ENCODE measurements at regions not wholly inside any gene's neighbourhood (a gene's known extent, or its start where the extent isn't known, plus 50 kb on each side); places are given as distances from the start of the nearest gene placed in this dataset.
A peak's percentile ranks its signal among the peaks of the same experiment; 100 is the strongest.

DNA sequence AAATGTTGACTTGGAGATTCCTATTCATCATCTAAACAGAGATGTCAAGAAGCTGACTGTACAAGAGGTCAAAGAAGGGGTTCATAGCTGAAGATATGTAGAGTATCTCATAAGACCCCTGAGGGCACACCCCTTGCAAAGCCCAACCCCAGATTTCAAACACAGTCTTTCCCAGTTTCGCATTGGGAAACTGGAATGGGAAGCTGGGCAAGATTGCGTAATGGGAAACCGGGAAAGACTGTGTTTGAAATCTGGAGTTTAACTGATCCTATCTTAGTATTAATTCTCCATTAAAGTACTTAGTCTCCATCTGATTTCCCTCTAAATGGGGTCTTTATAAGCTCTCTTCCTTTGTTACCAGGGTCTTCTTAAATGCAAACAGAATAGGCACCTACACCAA lies 99.5 kb downstream of the FAM76B start:
- H3K27ac ChIP-seq = no peak overlapping the region
- TF ChIP-seq, protein P1, sequence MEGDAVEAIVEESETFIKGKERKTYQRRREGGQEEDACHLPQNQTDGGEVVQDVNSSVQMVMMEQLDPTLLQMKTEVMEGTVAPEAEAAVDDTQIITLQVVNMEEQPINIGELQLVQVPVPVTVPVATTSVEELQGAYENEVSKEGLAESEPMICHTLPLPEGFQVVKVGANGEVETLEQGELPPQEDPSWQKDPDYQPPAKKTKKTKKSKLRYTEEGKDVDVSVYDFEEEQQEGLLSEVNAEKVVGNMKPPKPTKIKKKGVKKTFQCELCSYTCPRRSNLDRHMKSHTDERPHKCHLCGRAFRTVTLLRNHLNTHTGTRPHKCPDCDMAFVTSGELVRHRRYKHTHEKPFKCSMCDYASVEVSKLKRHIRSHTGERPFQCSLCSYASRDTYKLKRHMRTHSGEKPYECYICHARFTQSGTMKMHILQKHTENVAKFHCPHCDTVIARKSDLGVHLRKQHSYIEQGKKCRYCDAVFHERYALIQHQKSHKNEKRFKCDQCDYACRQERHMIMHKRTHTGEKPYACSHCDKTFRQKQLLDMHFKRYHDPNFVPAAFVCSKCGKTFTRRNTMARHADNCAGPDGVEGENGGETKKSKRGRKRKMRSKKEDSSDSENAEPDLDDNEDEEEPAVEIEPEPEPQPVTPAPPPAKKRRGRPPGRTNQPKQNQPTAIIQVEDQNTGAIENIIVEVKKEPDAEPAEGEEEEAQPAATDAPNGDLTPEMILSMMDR (conservative IDR thresholded peaks at IDR 0.05) = no peak

DNA sequence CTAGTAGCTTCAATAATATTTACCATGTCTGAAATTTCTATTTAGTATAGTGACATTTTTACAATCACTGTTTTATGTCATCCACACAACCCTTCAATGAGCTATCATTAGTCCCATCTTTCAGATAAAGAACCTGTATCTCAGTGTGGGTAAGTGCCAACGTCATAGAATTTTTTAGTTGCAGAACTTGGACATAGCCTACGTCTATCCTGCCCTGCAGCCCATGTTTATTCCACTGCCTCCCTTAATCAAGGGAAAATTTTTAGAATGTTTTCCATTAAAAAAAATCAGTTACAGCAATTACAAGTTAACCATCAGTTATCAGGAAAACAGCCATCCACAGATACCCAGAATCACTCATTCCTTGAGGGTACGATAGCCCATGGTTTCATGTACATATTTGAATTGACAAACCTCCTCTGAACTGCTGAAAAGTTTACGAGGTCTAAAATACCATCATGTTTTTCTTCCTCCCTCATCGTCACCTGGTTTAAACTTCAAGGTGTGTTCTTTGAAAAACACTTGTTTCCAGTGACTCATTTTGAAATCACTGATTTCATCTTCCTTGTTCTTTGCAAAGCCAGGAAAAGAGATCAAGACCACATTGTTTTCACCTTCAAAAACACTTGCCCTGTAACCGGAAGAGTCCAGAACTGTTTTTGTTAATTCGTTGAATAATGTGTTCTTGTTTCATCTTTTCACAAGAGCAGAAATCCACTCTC lies 100.9 kb downstream of the FAM76B start:
- TF ChIP-seq, protein P1 (conservative IDR thresholded peaks at IDR 0.05) = no peak

DNA sequence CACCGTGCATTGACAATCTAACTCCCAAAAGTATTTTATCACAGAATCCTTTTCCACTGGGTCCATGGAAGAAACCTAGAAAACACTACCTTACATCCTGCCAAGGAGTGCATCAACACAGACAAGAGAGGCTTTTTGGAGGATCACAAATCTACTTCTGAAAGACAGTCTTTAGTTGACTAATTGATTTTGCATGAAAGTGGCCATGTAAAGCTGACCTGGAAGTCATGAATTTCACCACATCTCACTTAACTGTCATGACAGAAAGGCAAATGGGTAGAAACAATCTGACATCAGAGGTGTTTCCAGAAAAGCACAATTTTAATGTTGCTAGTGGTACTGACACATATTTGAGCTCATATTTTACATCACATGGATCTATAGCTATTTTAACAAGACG lies 101.6 kb downstream of the FAM76B start:
- H3K27ac ChIP-seq = peak overlapping the region; percentile 49; the same call in 1 of the 2 replicates
- TF ChIP-seq, protein P1 (conservative IDR thresholded peaks at IDR 0.05) = no peak

More for the DNA sequence above, 100.9 kb downstream of the FAM76B start:
- peak overlapping the region; percentile 49; the same call in 1 of the 2 replicates for H3K27ac ChIP-seq

DNA sequence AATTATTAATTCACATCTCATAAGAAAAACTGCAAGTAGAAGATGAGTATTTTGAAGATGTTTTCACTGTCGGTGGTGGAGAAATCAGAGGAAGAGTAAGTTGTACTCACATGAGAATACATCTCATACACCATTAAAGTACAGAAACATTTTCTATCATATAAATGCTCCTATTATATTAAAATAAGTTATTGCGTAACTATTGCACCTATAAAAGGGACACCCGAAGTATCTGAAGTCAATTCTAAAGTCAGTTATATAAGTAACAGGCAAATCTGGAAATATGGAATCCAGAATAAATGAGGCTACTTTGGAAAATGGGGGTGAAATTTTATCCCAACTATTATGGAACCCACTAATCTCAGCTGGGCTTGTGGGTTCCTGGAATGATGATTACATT lies 103.3 kb downstream of the FAM76B start:
- TF ChIP-seq, protein P1 (conservative IDR thresholded peaks at IDR 0.05) = no peak
- peak overlapping the region; percentile 49; the same call in 1 of the 2 replicates for H3K27ac ChIP-seq

DNA sequence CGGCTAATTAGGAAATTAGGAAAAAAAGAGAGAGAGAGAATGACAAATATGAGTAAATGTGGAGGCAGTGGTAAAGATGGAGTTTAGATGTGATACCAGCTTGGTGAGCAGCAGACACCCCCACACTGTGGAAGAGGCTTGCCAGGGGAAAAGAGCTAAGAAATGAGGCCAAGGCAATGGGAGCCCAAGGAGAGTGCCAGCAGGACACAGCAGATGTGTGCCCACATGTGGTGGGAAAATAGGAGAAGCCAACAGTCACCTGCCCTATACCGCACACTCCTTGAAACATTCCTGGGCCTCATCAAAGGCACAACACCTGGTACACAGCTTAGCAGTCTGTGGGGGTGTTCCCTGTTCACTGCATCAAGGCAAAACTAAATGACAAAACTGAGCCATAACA lies 104.9 kb downstream of the FAM76B start:
- TF ChIP-seq, protein P1 (conservative IDR thresholded peaks at IDR 0.05) = no peak
- no peak overlapping the region for H3K27ac ChIP-seq

DNA sequence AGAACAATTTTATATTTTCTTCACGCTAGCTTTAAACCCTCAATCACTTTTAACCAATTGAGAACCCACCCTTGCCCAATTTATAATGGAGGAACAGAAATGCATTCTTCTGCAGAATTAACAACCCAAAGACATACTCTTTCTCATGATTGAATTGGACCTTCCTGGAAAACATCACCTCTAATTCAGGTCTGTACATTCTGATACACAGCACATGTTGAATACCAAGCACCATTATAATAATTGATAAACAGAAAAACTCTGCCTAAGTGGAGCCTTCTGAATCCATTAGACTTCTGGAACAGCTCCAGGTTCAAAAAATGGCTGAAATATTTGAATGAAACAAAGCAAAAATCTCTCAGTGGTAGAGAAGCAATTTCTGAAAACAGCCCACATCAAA lies 105.4 kb downstream of the FAM76B start:
- TF ChIP-seq, protein P1 (conservative IDR thresholded peaks at IDR 0.05) = no peak
- no peak overlapping the region for H3K27ac ChIP-seq

DNA sequence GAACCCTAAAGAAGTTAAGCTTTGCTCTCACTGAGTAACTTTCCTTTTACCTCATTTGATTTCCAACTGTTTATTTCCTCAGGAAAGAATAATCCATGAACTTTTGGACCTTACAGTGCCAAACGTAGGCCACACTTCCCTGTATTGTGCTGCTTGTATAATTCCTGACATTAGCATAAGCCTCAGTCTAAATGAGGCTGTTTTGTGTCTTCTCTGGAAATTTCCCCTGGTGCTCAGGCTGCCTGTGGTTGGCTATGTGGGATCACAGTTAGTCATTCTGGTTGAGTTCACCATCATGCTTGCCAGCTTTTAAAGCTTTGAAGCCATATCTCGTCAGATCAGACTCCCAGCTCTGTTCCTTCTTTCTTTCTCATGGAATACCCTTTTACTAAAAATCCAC lies 107.0 kb downstream of the FAM76B start:
- H3K27ac ChIP-seq = no peak overlapping the region
- TF ChIP-seq, protein P1 (conservative IDR thresholded peaks at IDR 0.05) = no peak

Measured in VCaP (cell line).